ENCODE measurements at regions not wholly inside any gene's neighbourhood (a gene's known extent, or its start where the extent isn't known, plus 50 kb on each side); places are given as distances from the start of the nearest gene placed in this dataset.

- TF ChIP-seq, protein P1, sequence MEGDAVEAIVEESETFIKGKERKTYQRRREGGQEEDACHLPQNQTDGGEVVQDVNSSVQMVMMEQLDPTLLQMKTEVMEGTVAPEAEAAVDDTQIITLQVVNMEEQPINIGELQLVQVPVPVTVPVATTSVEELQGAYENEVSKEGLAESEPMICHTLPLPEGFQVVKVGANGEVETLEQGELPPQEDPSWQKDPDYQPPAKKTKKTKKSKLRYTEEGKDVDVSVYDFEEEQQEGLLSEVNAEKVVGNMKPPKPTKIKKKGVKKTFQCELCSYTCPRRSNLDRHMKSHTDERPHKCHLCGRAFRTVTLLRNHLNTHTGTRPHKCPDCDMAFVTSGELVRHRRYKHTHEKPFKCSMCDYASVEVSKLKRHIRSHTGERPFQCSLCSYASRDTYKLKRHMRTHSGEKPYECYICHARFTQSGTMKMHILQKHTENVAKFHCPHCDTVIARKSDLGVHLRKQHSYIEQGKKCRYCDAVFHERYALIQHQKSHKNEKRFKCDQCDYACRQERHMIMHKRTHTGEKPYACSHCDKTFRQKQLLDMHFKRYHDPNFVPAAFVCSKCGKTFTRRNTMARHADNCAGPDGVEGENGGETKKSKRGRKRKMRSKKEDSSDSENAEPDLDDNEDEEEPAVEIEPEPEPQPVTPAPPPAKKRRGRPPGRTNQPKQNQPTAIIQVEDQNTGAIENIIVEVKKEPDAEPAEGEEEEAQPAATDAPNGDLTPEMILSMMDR (conservative IDR thresholded peaks at IDR 0.05 in 1 of 2, IDR thresholded peaks at IDR 0.05 in 1 of 2; ENCODE audit: extremely low read depth in 1 of 2, insufficient read depth in 1 of 2, low read depth in 1 of 2, low read length in 2 of 2) = no peak
- TF ChIP-seq EZH2 (IDR thresholded peaks at IDR 0.05; ENCODE audit: borderline replicate concordance, low read length) = no peak
Observed at GRCh38 chr12:126944684-126945083, 1322.3 kb upstream of the TMEM132C start.

All from mammary epithelial cell (primary cell).